ENCODE measurements at regions not wholly inside any gene's neighbourhood (a gene's known extent, or its start where the extent isn't known, plus 50 kb on each side); places are given as distances from the start of the nearest gene placed in this dataset.

DNA sequence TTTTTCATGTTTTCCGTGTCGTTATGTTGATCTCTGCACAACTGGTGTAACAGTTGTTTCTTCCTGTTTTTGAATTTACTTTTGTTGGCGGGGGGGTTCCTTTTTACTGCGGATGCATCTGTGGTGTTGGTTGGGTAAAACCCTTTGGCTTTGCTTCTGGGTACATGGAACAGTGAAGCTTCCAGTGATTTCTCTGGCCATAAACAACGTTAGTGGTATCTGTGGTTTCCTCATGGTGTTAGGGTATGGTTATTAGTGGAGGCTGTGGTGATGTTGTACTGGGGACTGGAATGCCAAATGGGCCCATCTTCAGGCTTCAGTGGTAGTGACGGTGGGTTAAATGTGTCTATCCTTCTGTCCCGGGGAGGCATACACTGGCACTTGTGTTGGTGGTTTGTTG, 285.4 kb upstream of the ZNF804A start:
- ChIA-PET CTCF (no interaction called here), POLR2A (no interaction called here), RAD21 (ENCODE audit: low non-redundant PET in 1 of 2, low total read pairs in 2 of 2, uncharacterized antibody in 2 of 2, unreplicated experiment in 2 of 2) (no interaction called here)
- Histone ChIP-seq H4K20me1 (ENCODE audit: insufficient read depth) (no peaks in the 10 kb centered on the region), H3K4me1 (ENCODE audit: control insufficient read depth in 1 of 2, insufficient read depth in 2 of 2, low read length in 2 of 2) (no peaks in the 10 kb centered on the region), H3K9ac (ENCODE audit: low read length) (no peak overlapping the region), H3K4me3 (replicated peaks in 1 of 2; ENCODE audit: low read depth in 1 of 2, low read length in 2 of 2) (no peak overlapping the region), H3K79me2 (ENCODE audit: insufficient read depth, low read length) (no peaks in the 10 kb centered on the region), H3K9me2 (ENCODE audit: insufficient read depth) (no peaks in the 10 kb centered on the region), H3K27ac (ENCODE audit: low read depth, low read length) (no peak overlapping the region), H3K36me3 (ENCODE audit: control insufficient read depth in 1 of 2, insufficient read depth in 2 of 2, low read length in 2 of 2) (no peaks in the 10 kb centered on the region), H3K27me3 (ENCODE audit: insufficient read depth, low read length) (no peaks in the 10 kb centered on the region), H3K9me3 (ENCODE audit: control insufficient read depth in 1 of 2, insufficient read depth in 1 of 2, low read depth in 1 of 2, low read length in 2 of 2) (no peaks in the 10 kb centered on the region), H2AFZ (ENCODE audit: low read depth, low read length, poor library complexity, severe bottlenecking) (no peak overlapping the region), H3K4me2 (ENCODE audit: low read length) (no peak overlapping the region)
- no TSS peak for BruUV-seq (replicated peaks)
- no peak for DNase-seq (ENCODE audit: low read depth, low spot score)
- no peak for ATAC-seq
- TF ChIP-seq RAD21 (IDR thresholded peaks at IDR 0.05; ENCODE audit: low read depth), result no peak
- TF ChIP-seq ZNF274 (IDR thresholded peaks at IDR 0.05; ENCODE audit: low read depth, low read length), result no peak
- no peak for TF ChIP-seq EZH2 (IDR thresholded peaks at IDR 0.05)
- TF ChIP-seq JUND (IDR thresholded peaks at IDR 0.05), result no peak
- TF ChIP-seq CBX3 (IDR thresholded peaks at IDR 0.05; ENCODE audit: low read depth), result no peak
- TF ChIP-seq, protein P1, sequence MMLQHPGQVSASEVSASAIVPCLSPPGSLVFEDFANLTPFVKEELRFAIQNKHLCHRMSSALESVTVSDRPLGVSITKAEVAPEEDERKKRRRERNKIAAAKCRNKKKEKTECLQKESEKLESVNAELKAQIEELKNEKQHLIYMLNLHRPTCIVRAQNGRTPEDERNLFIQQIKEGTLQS (IDR thresholded peaks at IDR 0.05), result no peak
- TF ChIP-seq YY1 (IDR thresholded peaks at IDR 0.05; ENCODE audit: extremely low read depth, insufficient replicate concordance, low read depth, low read length), result no peak
- TF ChIP-seq, protein P2, sequence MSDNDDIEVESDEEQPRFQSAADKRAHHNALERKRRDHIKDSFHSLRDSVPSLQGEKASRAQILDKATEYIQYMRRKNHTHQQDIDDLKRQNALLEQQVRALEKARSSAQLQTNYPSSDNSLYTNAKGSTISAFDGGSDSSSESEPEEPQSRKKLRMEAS (IDR thresholded peaks at IDR 0.05), result no peak
- TF ChIP-seq FOSL1 (IDR thresholded peaks at IDR 0.05; ENCODE audit: low read depth), result no peak
- no peak for TF ChIP-seq EZH2phosphoT487 (IDR thresholded peaks at IDR 0.05; ENCODE audit: borderline replicate concordance)
- TF ChIP-seq SRF (IDR thresholded peaks at IDR 0.05; ENCODE audit: low read depth), result no peak
- intact Hi-C loops (cut with micrococcal nuclease), result no loop called here

GRCh38 chr2:184314829-184315228, 283.5 kb upstream of the ZNF804A start:
- RAD21 ChIA-PET (ENCODE audit: low non-redundant PET in 1 of 2, low total read pairs in 2 of 2, uncharacterized antibody in 2 of 2, unreplicated experiment in 2 of 2), result no interaction called here
- Histone ChIP-seq H3K79me2 (ENCODE audit: insufficient read depth, low read length) (no peaks in the 10 kb centered on the region), H3K27me3 (ENCODE audit: insufficient read depth, low read length) (no peaks in the 10 kb centered on the region), H2AFZ (ENCODE audit: low read depth, low read length, poor library complexity, severe bottlenecking) (no peak overlapping the region), H3K4me2 (ENCODE audit: low read length) (no peak overlapping the region), H3K4me1 (ENCODE audit: control insufficient read depth in 1 of 2, insufficient read depth in 2 of 2, low read length in 2 of 2) (no peaks in the 10 kb centered on the region), H3K9me2 (ENCODE audit: insufficient read depth) (no peaks in the 10 kb centered on the region; the same call in 1 of the 2 replicates), H3K4me3 (replicated peaks in 1 of 2; ENCODE audit: low read depth in 1 of 2, low read length in 2 of 2) (no peak overlapping the region), H3K9ac (ENCODE audit: low read length) (no peak overlapping the region), H4K20me1 (ENCODE audit: insufficient read depth) (no peaks in the 10 kb centered on the region), H3K36me3 (ENCODE audit: control insufficient read depth in 1 of 2, insufficient read depth in 2 of 2, low read length in 2 of 2) (no peaks in the 10 kb centered on the region), H3K9me3 (ENCODE audit: control insufficient read depth in 1 of 2, insufficient read depth in 1 of 2, low read depth in 1 of 2, low read length in 2 of 2) (no peaks in the 10 kb centered on the region), H3K27ac (ENCODE audit: low read depth, low read length) (no peak overlapping the region)
- intact Hi-C loops (cut with micrococcal nuclease), result no loop called here
- DNase-seq (ENCODE audit: low read depth, low spot score) (no peak), ATAC-seq (no peak)
- no TSS peak for BruUV-seq (replicated peaks)
- CTCF ChIA-PET, result no interaction called here
- POLR2A ChIA-PET, result no interaction called here
- TF ChIP-seq ZBTB33 (IDR thresholded peaks at IDR 0.05; ENCODE audit: extremely low read depth, insufficient replicate concordance, low read length) (no peak), EZH2phosphoT487 (IDR thresholded peaks at IDR 0.05; ENCODE audit: borderline replicate concordance) (no peak), POLR2A (IDR thresholded peaks at IDR 0.05; ENCODE audit: borderline replicate concordance, extremely low read depth, insufficient read depth, insufficient read length) (no peak), TCF7L2 (IDR thresholded peaks at IDR 0.05; ENCODE audit: borderline replicate concordance, extremely low read depth, insufficient read depth, insufficient read length) (no peak), JUND (IDR thresholded peaks at IDR 0.05) (no peak), SIN3A (IDR thresholded peaks at IDR 0.05; ENCODE audit: low read depth) (no peak), ZNF274 (IDR thresholded peaks at IDR 0.05; ENCODE audit: low read depth, low read length) (no peak), CBX3 (IDR thresholded peaks at IDR 0.05; ENCODE audit: low read depth) (no peak), EZH2 (IDR thresholded peaks at IDR 0.05) (no peak)
- TF ChIP-seq, protein P3, sequence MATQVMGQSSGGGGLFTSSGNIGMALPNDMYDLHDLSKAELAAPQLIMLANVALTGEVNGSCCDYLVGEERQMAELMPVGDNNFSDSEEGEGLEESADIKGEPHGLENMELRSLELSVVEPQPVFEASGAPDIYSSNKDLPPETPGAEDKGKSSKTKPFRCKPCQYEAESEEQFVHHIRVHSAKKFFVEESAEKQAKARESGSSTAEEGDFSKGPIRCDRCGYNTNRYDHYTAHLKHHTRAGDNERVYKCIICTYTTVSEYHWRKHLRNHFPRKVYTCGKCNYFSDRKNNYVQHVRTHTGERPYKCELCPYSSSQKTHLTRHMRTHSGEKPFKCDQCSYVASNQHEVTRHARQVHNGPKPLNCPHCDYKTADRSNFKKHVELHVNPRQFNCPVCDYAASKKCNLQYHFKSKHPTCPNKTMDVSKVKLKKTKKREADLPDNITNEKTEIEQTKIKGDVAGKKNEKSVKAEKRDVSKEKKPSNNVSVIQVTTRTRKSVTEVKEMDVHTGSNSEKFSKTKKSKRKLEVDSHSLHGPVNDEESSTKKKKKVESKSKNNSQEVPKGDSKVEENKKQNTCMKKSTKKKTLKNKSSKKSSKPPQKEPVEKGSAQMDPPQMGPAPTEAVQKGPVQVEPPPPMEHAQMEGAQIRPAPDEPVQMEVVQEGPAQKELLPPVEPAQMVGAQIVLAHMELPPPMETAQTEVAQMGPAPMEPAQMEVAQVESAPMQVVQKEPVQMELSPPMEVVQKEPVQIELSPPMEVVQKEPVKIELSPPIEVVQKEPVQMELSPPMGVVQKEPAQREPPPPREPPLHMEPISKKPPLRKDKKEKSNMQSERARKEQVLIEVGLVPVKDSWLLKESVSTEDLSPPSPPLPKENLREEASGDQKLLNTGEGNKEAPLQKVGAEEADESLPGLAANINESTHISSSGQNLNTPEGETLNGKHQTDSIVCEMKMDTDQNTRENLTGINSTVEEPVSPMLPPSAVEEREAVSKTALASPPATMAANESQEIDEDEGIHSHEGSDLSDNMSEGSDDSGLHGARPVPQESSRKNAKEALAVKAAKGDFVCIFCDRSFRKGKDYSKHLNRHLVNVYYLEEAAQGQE (IDR thresholded peaks at IDR 0.05; ENCODE audit: low read depth), result no peak
